Muscle layer of duodenum (tissue), 2 donors: ENCODE measurements at regions not wholly inside any gene's neighbourhood (a gene's known extent, or its start where the extent isn't known, plus 50 kb on each side); places are given as distances from the start of the nearest gene placed in this dataset.

Experiments
- H3K27ac ChIP-seq: one replicate; pipeline ENCODE4 v1.7.0; 2013; ENCODE audit warnings: mild to moderate bottlenecking, low read length
- H3K27me3 ChIP-seq: one replicate; pipeline ENCODE4 v1.7.0; 2013; ENCODE audit warnings: low read depth, mild to moderate bottlenecking, control low read depth, low read length
- H3K36me3 ChIP-seq, 2 donors: one replicate each; pipeline ENCODE4 v1.7.0; 2013; ENCODE audit warnings: low read length in 2 of 2, control low read depth in 1 of 2, mild to moderate bottlenecking in 1 of 2; ENCODE audit not compliant: insufficient read depth in 2 of 2, control insufficient read depth in 1 of 2
- H3K4me1 ChIP-seq, 2 donors: one replicate each; pipeline ENCODE4 v1.7.0; 2013; ENCODE audit warnings: low read length in 2 of 2, mild to moderate bottlenecking in 2 of 2, control low read depth in 1 of 2, moderate library complexity in 1 of 2; ENCODE audit not compliant: insufficient read depth in 2 of 2, control insufficient read depth in 1 of 2
- H3K4me3 ChIP-seq, 2 donors: one replicate each; pipeline ENCODE4 v1.7.0; 2013; ENCODE audit warnings: low read length in 2 of 2, low read depth in 1 of 2, mild to moderate bottlenecking in 1 of 2
- H3K9me3 ChIP-seq, 2 donors: one replicate each; pipeline ENCODE4 v1.7.0; 2013; ENCODE audit warnings: low read length in 2 of 2, control low read depth in 1 of 2, mild to moderate bottlenecking in 1 of 2; ENCODE audit not compliant: control insufficient read depth in 1 of 2
- donor health status: healthy.

GRCh38 chr11:133745791-133746190 lies 99.5 kb downstream of the SPATA19 start:
- Histone ChIP-seq H3K4me1 (no peaks in the 10 kb centered on the region), H3K4me3 (no peak overlapping the region), H3K9me3 (no peaks in the 10 kb centered on the region), H3K27me3 (no peaks in the 10 kb centered on the region), H3K36me3 (no peaks in the 10 kb centered on the region), H3K27ac (no peak overlapping the region)

DNA sequence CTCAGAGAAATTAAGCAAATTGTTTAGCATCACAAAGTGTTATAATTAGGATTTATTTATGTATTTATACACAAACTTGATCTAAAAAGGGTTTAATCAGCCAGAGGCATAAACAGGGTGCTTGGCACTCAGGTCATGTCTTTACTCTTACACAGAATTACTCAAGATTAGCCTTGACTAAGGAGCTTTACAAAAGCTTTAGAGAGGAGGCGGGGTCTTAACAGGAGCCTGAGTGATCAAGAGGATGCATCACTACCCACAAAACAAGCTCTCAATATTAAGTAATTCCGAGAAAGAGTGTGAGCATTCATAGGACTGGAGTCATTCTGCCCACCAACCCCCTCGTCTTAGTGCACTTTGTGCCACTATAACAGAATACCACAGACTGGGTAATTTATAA lies 103.0 kb downstream of the SPATA19 start:
- Histone ChIP-seq H3K27ac (no peak overlapping the region), H3K36me3 (no peaks in the 10 kb centered on the region), H3K9me3 (no peaks in the 10 kb centered on the region)

GRCh38 chr11:133740963-133741362 lies 104.3 kb downstream of the SPATA19 start:
- Histone ChIP-seq H3K9me3 (no peaks in the 10 kb centered on the region), H3K4me1 (no peaks in the 10 kb centered on the region), H3K36me3 (no peaks in the 10 kb centered on the region), H3K4me3 (no peak overlapping the region), H3K27ac (no peak overlapping the region), H3K27me3 (no peaks in the 10 kb centered on the region)

More for the DNA sequence above, 103.0 kb downstream of the SPATA19 start:
- Histone ChIP-seq H3K4me3 (no peak overlapping the region), H3K4me1 (no peaks in the 10 kb centered on the region), H3K27me3 (no peaks in the 10 kb centered on the region)

- no peaks in the 10 kb centered on the region for H3K4me1 ChIP-seq
- no peaks in the 10 kb centered on the region for H3K36me3 ChIP-seq
- H3K27ac ChIP-seq: no peak overlapping the region
- no peaks in the 10 kb centered on the region for H3K9me3 ChIP-seq
- no peaks in the 10 kb centered on the region for H3K27me3 ChIP-seq
- no peak overlapping the region for H3K4me3 ChIP-seq
Observed at GRCh38 chr11:133739481-133739880, 105.8 kb downstream of the SPATA19 start.

- no peak overlapping the region for H3K4me3 ChIP-seq
- no peaks in the 10 kb centered on the region for H3K27me3 ChIP-seq
- H3K4me1 ChIP-seq: no peaks in the 10 kb centered on the region
- H3K36me3 ChIP-seq: no peaks in the 10 kb centered on the region
- no peak overlapping the region for H3K27ac ChIP-seq
- no peaks in the 10 kb centered on the region for H3K9me3 ChIP-seq
Observed at GRCh38 chr11:133738624-133739023, 106.7 kb downstream of the SPATA19 start.

- no peak overlapping the region for H3K27ac ChIP-seq
- no peaks in the 10 kb centered on the region for H3K9me3 ChIP-seq
- H3K4me1 ChIP-seq: no peaks in the 10 kb centered on the region
- H3K4me3 ChIP-seq: no peak overlapping the region
- H3K27me3 ChIP-seq: no peaks in the 10 kb centered on the region
- H3K36me3 ChIP-seq: no peaks in the 10 kb centered on the region
Observed at GRCh38 chr11:133733631-133734030, 111.7 kb downstream of the SPATA19 start.

- Histone ChIP-seq H3K4me3 (no peak overlapping the region), H3K36me3 (no peaks in the 10 kb centered on the region), H3K27me3 (no peaks in the 10 kb centered on the region), H3K9me3 (no peaks in the 10 kb centered on the region), H3K4me1 (no peaks in the 10 kb centered on the region), H3K27ac (no peak overlapping the region)
Observed at GRCh38 chr11:133732109-133732674, 113.1 kb downstream of the SPATA19 start.

DNA sequence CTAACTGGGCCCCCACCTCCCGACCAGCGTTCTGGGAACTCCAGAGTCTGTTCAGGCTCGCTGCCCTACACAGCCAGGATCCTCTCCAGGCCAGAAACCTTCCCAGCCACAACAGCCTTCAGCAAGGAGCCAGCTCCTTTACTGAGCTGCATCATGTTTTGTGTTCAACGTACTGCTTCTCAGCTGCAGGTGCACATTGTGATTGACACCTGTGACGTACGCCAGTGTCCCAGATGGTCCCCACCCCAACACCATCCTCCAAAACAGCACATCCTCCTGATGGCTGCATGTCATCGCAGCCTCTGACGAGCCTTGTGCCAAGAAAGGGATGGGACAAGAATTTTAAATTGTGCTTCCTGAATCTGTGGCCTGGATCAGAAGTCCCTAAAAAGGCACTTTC lies 117.5 kb downstream of the SPATA19 start:
- Histone ChIP-seq H3K27me3 (no peaks in the 10 kb centered on the region), H3K36me3 (no peaks in the 10 kb centered on the region), H3K27ac (no peak overlapping the region), H3K9me3 (no peaks in the 10 kb centered on the region), H3K4me3 (no peak overlapping the region), H3K4me1 (no peaks in the 10 kb centered on the region)

DNA sequence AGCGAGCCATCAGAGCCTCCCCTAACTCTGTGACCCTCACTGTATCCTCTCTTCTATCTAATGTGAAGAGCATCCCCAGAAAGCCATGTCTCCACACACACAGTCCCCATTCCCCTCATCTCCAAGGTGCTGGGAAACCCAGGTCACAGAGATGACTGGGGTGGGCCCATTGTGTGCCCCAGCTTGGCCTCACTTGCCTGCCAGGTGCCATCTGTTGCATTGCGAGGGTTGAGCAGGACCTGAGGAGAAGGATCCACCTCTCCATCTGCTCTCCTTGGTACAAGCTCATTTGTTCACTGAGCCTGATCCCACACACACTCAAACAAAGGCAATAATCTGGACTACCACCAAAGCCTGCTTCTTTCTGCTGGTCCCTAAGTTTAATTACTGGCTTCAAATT lies 118.8 kb downstream of the SPATA19 start:
- Histone ChIP-seq H3K36me3 (no peaks in the 10 kb centered on the region), H3K27me3 (no peaks in the 10 kb centered on the region), H3K27ac (no peak overlapping the region), H3K9me3 (no peaks in the 10 kb centered on the region), H3K4me1 (no peaks in the 10 kb centered on the region), H3K4me3 (no peak overlapping the region)

DNA sequence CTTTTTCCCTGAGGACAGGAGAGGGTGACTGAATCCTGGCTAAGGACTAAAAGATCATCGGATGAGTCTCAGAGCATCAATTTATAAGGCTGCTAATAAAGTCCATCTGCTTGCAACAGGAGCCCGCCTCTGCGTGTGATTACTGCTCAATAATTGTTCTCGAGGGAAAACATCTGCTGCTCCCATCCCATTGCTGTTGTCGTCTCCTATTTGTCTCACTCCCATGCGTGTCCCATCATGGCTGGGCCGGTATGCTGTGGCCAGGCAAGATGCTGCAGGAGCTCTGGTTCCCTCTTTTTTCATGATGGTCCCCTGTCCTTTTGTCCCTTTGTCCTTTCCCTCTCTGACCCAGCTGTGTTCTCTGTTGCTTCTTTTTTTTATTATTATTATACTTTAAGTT lies 121.2 kb downstream of the SPATA19 start:
- no peaks in the 10 kb centered on the region for H3K4me1 ChIP-seq

DNA sequence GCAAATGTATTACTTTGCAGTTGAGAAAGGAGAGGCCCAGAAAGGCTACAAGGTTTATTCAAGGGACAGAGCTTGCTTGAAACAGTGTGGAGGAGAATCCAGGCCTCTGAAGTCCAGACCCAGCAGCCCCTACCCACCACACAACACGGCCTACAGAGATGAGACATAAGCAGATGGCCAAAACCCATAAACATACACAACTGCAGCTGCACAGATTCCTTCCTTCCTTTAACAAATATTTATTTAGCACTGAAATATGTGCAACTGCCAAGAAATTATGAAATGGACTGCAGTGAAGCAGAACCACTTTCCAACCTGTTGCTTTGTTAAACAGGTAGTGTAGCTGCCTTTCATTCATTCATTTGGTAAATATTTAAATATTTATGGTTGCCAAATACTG lies 122.3 kb downstream of the SPATA19 start:
- no peak overlapping the region for H3K4me3 ChIP-seq
- H3K27ac ChIP-seq: no peak overlapping the region
- H3K27me3 ChIP-seq: no peaks in the 10 kb centered on the region
- H3K36me3 ChIP-seq: no peaks in the 10 kb centered on the region
- H3K4me1 ChIP-seq: no peaks in the 10 kb centered on the region
- no peaks in the 10 kb centered on the region for H3K9me3 ChIP-seq

More for the DNA sequence above, 121.2 kb downstream of the SPATA19 start:
- Histone ChIP-seq H3K27me3 (no peaks in the 10 kb centered on the region), H3K27ac (no peak overlapping the region), H3K4me3 (no peak overlapping the region), H3K9me3 (no peaks in the 10 kb centered on the region), H3K36me3 (no peaks in the 10 kb centered on the region)

- no peak overlapping the region for H3K4me3 ChIP-seq
- H3K4me1 ChIP-seq: no peaks in the 10 kb centered on the region
- no peaks in the 10 kb centered on the region for H3K9me3 ChIP-seq
- H3K27ac ChIP-seq: no peak overlapping the region
- H3K36me3 ChIP-seq: no peaks in the 10 kb centered on the region
- no peaks in the 10 kb centered on the region for H3K27me3 ChIP-seq
Observed at GRCh38 chr11:133720951-133721350, 124.4 kb downstream of the SPATA19 start.
